SK-N-MC (cell line): ENCODE measurements at regions not wholly inside any gene's neighbourhood (a gene's known extent, or its start where the extent isn't known, plus 50 kb on each side); places are given as distances from the start of the nearest gene placed in this dataset.

Experiments
- EZH2 ChIP-seq: fragments of 200-600 bp; sonication (generic); IDR thresholded peaks from one replicate; pipeline ENCODE4 v1.6.1; 2017; ENCODE audit warnings: antibody characterized with exemption
- FOXP2 ChIP-seq: optimal IDR thresholded peaks from 2 replicates; pipeline ENCODE3; 2011; ENCODE audit warnings: mild to moderate bottlenecking, moderate library complexity; ENCODE audit not compliant: insufficient read depth; ENCODE audit errors: extremely low read length, control extremely low read depth
- POLR2AphosphoS5 ChIP-seq: IDR thresholded peaks from 2 replicates; pipeline ENCODE4 v1.6.1; 2012; ENCODE audit warnings: mild to moderate bottlenecking, low read depth, low read length, borderline replicate concordance

DNA sequence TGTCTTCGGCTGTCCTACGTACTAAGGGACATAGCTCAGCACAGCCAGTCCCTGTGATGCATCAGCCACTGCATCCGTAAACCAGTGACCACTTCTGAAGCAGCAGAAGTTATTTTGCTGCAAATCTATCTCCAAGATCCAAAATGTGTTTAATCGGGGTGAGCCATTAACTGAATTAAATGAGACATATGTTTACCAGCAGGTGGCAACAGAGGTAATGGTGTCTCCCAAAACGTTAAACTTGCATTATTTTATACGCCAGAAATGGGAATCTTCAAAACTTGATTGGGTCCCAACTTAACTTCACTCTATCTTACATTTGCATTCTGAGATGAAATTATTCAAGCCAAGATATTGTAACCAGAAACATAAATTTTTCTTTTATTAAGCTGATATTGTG, 75.3 kb upstream of the BOC start:
- no peak for TF ChIP-seq EZH2
- TF ChIP-seq POLR2AphosphoS5 = no peak
- no peak for TF ChIP-seq FOXP2
